ENCODE measurements at regions not wholly inside any gene's neighbourhood (a gene's known extent, or its start where the extent isn't known, plus 50 kb on each side); places are given as distances from the start of the nearest gene placed in this dataset.

DNA sequence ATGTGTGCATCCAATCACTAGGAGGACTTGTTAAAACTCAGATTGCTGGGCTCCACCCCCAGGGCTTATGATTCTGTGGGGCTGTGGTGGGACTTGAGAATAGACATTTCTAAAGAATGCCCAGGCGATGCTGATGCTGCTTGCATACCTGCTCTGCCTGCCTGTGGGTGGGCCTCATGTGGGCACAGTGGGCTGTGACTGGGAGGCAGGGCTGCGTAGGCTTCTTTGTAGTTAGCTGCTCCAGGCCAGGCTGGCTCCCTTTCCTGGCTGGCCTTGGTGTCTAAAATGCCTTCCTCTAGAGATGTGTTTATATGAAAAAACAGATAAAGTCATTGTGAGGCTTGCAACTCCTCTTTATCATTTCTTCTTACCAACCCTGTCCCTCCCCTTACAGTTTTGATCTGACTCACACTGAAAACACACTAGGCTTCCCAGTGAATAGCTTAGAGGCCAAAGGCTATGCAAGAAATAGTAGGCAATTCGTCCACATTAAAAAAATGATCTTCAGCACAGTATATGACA is 495.5 kb upstream of the MAP3K7 start:
- TF ChIP-seq, protein P1, sequence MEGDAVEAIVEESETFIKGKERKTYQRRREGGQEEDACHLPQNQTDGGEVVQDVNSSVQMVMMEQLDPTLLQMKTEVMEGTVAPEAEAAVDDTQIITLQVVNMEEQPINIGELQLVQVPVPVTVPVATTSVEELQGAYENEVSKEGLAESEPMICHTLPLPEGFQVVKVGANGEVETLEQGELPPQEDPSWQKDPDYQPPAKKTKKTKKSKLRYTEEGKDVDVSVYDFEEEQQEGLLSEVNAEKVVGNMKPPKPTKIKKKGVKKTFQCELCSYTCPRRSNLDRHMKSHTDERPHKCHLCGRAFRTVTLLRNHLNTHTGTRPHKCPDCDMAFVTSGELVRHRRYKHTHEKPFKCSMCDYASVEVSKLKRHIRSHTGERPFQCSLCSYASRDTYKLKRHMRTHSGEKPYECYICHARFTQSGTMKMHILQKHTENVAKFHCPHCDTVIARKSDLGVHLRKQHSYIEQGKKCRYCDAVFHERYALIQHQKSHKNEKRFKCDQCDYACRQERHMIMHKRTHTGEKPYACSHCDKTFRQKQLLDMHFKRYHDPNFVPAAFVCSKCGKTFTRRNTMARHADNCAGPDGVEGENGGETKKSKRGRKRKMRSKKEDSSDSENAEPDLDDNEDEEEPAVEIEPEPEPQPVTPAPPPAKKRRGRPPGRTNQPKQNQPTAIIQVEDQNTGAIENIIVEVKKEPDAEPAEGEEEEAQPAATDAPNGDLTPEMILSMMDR (IDR thresholded peaks at IDR 0.05; ENCODE audit: poor library complexity): no peak
- no peak for TF ChIP-seq EZH2 (IDR thresholded peaks at IDR 0.05; ENCODE audit: borderline replicate concordance)

Measured in hepatocyte (in vitro differentiated cells).